GM18519 (cell line): ENCODE measurements at regions not wholly inside any gene's neighbourhood (a gene's known extent, or its start where the extent isn't known, plus 50 kb on each side); places are given as distances from the start of the nearest gene placed in this dataset.
"Not testable (repeated sequence)": the region's sequence is repeated elsewhere in the genome, so short reads cannot be mapped to it uniquely, and the experiment has no call there.

Experiments
- ATAC-seq: cut with Tn5 transposase; IDR thresholded peaks from one replicate; pipeline ENCODE4 v1.9.1; 2021; ENCODE audit warnings: mild to moderate bottlenecking, moderate library complexity; ENCODE audit not compliant: unreplicated experiment, low FRiP score

- ATAC-seq: no peak
Measured at GRCh38 chr3:20320489-20320888, 134.5 kb upstream of the SGO1 start.

- ATAC-seq: no peak
Measured at GRCh38 chr3:20319551-20319950, 133.5 kb upstream of the SGO1 start.

- no peak for ATAC-seq
Measured at GRCh38 chr3:20317616-20318015, 131.6 kb upstream of the SGO1 start.

- ATAC-seq: no peak
Measured at GRCh38 chr3:20316238-20316637, 130.2 kb upstream of the SGO1 start.

GRCh38 chr3:20310629-20311028 lies 124.6 kb upstream of the SGO1 start:
- no peak for ATAC-seq

- no peak for ATAC-seq
Measured at GRCh38 chr3:20307383-20307782, 121.4 kb upstream of the SGO1 start.

GRCh38 chr3:20305647-20306046 lies 119.6 kb upstream of the SGO1 start:
- no peak for ATAC-seq

GRCh38 chr3:20302766-20303165 lies 116.8 kb upstream of the SGO1 start:
- ATAC-seq: no peak

- no peak for ATAC-seq
Measured at GRCh38 chr3:20288050-20288449, 102.0 kb upstream of the SGO1 start.

- no peak for ATAC-seq
Measured at GRCh38 chr3:20280257-20280656, 94.3 kb upstream of the SGO1 start.

GRCh38 chr3:20265977-20266376 lies 80.0 kb upstream of the SGO1 start:
- ATAC-seq: not testable (repeated sequence)

GRCh38 chr3:20264900-20265567 lies 79.0 kb upstream of the SGO1 start:
- ATAC-seq: no peak

GRCh38 chr3:20258371-20258770 lies 72.4 kb upstream of the SGO1 start:
- no peak for ATAC-seq

GRCh38 chr3:20256144-20256543 lies 70.1 kb upstream of the SGO1 start:
- peak; percentile 98 for ATAC-seq

GRCh38 chr3:20254268-20255117 lies 68.5 kb upstream of the SGO1 start:
- no peak for ATAC-seq

- no peak for ATAC-seq
Measured at GRCh38 chr3:20250786-20251185, 64.8 kb upstream of the SGO1 start.

- no peak for ATAC-seq
Measured at GRCh38 chr3:20250314-20250713, 64.3 kb upstream of the SGO1 start.

GRCh38 chr3:20246662-20247061 lies 60.7 kb upstream of the SGO1 start:
- peak; percentile 95 for ATAC-seq

- no peak for ATAC-seq
Measured at GRCh38 chr3:20245781-20246180, 59.8 kb upstream of the SGO1 start.

GRCh38 chr3:20240154-20240883 lies 54.3 kb upstream of the SGO1 start:
- ATAC-seq: no peak

- ATAC-seq: not testable (repeated sequence)
Measured at GRCh38 chr3:20238199-20238598, 52.2 kb upstream of the SGO1 start.
